ENCODE measurements at regions not wholly inside any gene's neighbourhood (a gene's known extent, or its start where the extent isn't known, plus 50 kb on each side); places are given as distances from the start of the nearest gene placed in this dataset.
"Not testable (repeated sequence)": the region's sequence is repeated elsewhere in the genome, so short reads cannot be mapped to it uniquely, and the experiment has no call there.

DNA sequence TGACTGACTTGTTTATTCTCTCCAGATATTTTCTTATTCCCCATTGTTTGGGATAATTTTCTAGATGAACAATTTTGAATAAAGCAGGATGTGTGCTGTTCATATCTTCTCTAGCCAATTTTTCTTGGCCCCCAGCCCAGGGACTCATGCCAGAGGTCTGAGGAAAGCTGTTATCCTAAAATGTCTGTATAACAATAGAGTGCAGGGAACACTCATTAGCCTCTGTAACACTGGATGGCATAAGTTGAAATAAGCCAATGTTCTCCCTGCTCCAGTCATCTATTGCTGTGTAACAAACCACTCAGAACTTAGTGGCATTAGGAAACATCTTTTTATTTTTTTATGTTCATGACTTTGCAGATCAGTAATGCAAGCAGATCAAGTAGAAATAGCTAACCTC lies 121.7 kb upstream of the TRIM24 start:
- no peak for DNase-seq (ENCODE audit: extremely low spot score, unreplicated experiment)
- H3K27ac Mint-ChIP-seq (ENCODE audit: unreplicated experiment), result no peak overlapping the region
- H3K4me3 Mint-ChIP-seq (ENCODE audit: unreplicated experiment), result no peak overlapping the region
- TF ChIP-seq, protein P1, sequence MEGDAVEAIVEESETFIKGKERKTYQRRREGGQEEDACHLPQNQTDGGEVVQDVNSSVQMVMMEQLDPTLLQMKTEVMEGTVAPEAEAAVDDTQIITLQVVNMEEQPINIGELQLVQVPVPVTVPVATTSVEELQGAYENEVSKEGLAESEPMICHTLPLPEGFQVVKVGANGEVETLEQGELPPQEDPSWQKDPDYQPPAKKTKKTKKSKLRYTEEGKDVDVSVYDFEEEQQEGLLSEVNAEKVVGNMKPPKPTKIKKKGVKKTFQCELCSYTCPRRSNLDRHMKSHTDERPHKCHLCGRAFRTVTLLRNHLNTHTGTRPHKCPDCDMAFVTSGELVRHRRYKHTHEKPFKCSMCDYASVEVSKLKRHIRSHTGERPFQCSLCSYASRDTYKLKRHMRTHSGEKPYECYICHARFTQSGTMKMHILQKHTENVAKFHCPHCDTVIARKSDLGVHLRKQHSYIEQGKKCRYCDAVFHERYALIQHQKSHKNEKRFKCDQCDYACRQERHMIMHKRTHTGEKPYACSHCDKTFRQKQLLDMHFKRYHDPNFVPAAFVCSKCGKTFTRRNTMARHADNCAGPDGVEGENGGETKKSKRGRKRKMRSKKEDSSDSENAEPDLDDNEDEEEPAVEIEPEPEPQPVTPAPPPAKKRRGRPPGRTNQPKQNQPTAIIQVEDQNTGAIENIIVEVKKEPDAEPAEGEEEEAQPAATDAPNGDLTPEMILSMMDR (IDR thresholded peaks at IDR 0.05), result no peak
- H3K9me3 Mint-ChIP-seq (ENCODE audit: unreplicated experiment), result peaks cover 24% of the 10 kb centered on the region
- peaks cover 4% of the 10 kb centered on the region for H3K4me1 Mint-ChIP-seq (ENCODE audit: unreplicated experiment)
- no peaks in the 10 kb centered on the region for H3K27me3 Mint-ChIP-seq (ENCODE audit: unreplicated experiment)
- H3K36me3 Mint-ChIP-seq (ENCODE audit: unreplicated experiment), result peaks cover 3% of the 10 kb centered on the region

DNA sequence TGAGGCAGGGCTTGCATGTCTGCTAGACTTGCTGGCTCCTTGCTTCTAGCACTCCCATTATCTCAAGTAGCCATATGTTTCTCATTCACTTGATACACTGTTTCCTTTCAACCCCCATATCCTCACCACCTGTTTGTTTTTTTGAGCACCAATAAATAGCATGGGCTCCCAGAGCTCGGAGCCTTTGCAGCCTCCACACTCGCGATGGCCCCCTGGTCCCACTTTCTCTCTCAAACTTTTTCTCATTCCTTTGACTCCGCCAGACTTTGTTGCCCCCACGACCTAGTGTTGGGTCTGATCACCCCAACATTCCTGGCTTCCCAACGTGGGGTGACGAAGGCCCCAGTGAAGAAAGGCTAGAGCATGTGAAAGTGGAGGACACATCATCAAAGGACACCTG lies 120.8 kb upstream of the TRIM24 start:
- peaks cover 28% of the 10 kb centered on the region for H3K9me3 Mint-ChIP-seq (ENCODE audit: unreplicated experiment)
- not testable (repeated sequence) for DNase-seq (ENCODE audit: extremely low spot score, unreplicated experiment); H3K36me3 Mint-ChIP-seq (ENCODE audit: unreplicated experiment); H3K27ac Mint-ChIP-seq (ENCODE audit: unreplicated experiment); H3K4me1 Mint-ChIP-seq (ENCODE audit: unreplicated experiment); H3K27me3 Mint-ChIP-seq (ENCODE audit: unreplicated experiment); H3K4me3 Mint-ChIP-seq (ENCODE audit: unreplicated experiment)

DNA sequence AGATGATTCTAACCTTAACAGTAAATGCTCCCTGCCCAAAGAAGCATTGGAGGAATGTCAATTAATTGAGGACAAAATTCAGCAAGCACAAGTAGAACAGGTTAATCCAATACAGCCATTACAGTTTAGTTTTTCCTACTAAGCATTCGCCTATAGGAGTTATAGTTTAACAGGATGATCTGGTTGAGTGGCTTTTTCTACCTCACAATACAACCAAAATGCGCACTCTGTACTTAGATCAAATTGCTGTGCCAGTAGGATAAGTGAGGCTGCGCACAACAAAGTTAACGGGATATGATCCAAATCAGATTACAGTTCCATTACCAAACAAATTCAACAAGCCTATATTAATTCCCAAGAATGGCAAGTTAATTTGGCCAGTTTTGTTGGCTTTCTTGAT lies 117.1 kb upstream of the TRIM24 start:
- H3K27me3 Mint-ChIP-seq (ENCODE audit: unreplicated experiment), result no peaks in the 10 kb centered on the region
- no peak overlapping the region for H3K4me3 Mint-ChIP-seq (ENCODE audit: unreplicated experiment)
- TF ChIP-seq, protein P1 (IDR thresholded peaks at IDR 0.05), result no peak
- peaks cover 2% of the 10 kb centered on the region for H3K36me3 Mint-ChIP-seq (ENCODE audit: unreplicated experiment)
- H3K27ac Mint-ChIP-seq (ENCODE audit: unreplicated experiment), result no peak overlapping the region
- peaks cover 3% of the 10 kb centered on the region for H3K4me1 Mint-ChIP-seq (ENCODE audit: unreplicated experiment)
- H3K9me3 Mint-ChIP-seq (ENCODE audit: unreplicated experiment), result peaks cover 43% of the 10 kb centered on the region
- DNase-seq (ENCODE audit: extremely low spot score, unreplicated experiment), result no peak

DNA sequence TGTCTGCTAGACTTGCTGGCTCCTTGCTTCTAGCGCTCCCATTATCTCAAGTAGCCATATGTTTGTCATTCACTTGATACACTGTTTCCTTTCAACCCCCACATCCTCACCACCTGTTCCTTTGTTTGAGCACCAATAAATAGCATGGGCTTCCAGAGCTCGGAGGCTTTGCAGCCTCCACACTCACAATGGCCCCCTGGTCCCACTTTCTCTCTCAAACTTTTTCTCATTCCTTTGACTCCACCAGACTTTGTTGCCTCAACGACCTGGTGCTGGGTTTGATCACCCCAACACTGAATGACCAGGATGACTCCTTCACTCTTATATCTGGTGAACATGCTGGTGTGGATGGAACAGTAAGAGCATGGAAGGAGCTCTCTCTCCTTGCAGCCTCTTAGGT lies 114.5 kb upstream of the TRIM24 start:
- H3K9me3 Mint-ChIP-seq (ENCODE audit: unreplicated experiment), result peaks cover 25% of the 10 kb centered on the region
- H3K36me3 Mint-ChIP-seq (ENCODE audit: unreplicated experiment), result peaks cover 2% of the 10 kb centered on the region
- no peaks in the 10 kb centered on the region for H3K27me3 Mint-ChIP-seq (ENCODE audit: unreplicated experiment)
- no peak for DNase-seq (ENCODE audit: extremely low spot score, unreplicated experiment)
- H3K4me3 Mint-ChIP-seq (ENCODE audit: unreplicated experiment), result no peak overlapping the region
- H3K4me1 Mint-ChIP-seq (ENCODE audit: unreplicated experiment), result no peaks in the 10 kb centered on the region
- TF ChIP-seq, protein P1 (IDR thresholded peaks at IDR 0.05), result no peak
- no peak overlapping the region for H3K27ac Mint-ChIP-seq (ENCODE audit: unreplicated experiment)

DNA sequence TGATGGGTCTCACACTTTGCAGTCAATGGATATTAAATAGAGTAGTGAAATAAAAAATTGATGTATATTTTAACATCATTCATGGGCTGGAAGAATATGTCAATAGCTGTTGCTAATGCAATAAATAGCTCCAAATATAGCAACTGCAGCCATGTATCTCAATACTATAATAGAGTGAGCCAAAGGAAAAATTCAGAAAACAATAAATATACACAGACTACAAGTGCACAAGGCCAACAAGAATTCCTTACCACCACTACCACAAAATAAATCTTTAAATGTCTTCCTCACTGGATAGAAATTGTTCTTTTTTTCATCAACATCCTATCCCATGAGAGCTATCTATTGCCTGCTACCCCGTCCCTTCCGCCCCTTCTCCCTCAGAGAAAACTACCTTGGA lies 113.1 kb upstream of the TRIM24 start:
- H3K4me3 Mint-ChIP-seq (ENCODE audit: unreplicated experiment), result no peak overlapping the region
- H3K27me3 Mint-ChIP-seq (ENCODE audit: unreplicated experiment), result no peaks in the 10 kb centered on the region
- DNase-seq (ENCODE audit: extremely low spot score, unreplicated experiment), result no peak
- TF ChIP-seq, protein P1 (IDR thresholded peaks at IDR 0.05), result no peak
- H3K36me3 Mint-ChIP-seq (ENCODE audit: unreplicated experiment), result peaks cover 2% of the 10 kb centered on the region
- no peaks in the 10 kb centered on the region for H3K4me1 Mint-ChIP-seq (ENCODE audit: unreplicated experiment)
- no peak overlapping the region for H3K27ac Mint-ChIP-seq (ENCODE audit: unreplicated experiment)
- H3K9me3 Mint-ChIP-seq (ENCODE audit: unreplicated experiment), result peaks cover 32% of the 10 kb centered on the region
